ENCODE measurements at regions not wholly inside any gene's neighbourhood (a gene's known extent, or its start where the extent isn't known, plus 50 kb on each side); places are given as distances from the start of the nearest gene placed in this dataset.

DNA sequence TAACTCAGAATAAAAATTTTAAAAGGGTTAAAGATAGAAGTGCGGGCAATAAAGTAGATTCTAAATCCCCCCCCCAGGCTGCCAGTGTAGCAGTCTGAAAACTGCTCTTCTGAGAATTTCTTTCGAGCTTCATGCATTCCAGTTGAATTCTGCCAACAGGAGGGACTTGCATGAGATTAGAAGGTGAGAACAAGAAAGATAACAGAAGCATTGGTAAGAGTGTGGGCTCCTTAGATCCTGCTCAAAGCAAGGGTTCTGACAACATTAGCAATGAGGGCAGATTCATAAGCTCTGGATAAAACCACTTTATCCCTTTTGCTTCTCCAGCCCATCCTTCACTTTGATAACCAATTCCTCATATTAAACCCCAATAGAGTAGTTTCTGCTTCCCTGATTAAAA lies 235.9 kb upstream of the CDH6 start:
- TF ChIP-seq, protein P1, sequence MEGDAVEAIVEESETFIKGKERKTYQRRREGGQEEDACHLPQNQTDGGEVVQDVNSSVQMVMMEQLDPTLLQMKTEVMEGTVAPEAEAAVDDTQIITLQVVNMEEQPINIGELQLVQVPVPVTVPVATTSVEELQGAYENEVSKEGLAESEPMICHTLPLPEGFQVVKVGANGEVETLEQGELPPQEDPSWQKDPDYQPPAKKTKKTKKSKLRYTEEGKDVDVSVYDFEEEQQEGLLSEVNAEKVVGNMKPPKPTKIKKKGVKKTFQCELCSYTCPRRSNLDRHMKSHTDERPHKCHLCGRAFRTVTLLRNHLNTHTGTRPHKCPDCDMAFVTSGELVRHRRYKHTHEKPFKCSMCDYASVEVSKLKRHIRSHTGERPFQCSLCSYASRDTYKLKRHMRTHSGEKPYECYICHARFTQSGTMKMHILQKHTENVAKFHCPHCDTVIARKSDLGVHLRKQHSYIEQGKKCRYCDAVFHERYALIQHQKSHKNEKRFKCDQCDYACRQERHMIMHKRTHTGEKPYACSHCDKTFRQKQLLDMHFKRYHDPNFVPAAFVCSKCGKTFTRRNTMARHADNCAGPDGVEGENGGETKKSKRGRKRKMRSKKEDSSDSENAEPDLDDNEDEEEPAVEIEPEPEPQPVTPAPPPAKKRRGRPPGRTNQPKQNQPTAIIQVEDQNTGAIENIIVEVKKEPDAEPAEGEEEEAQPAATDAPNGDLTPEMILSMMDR (IDR thresholded peaks at IDR 0.05; ENCODE audit: low read depth, low read length), result no peak
- Histone ChIP-seq H3K9me3 (ENCODE audit: low read depth) (no peaks in the 10 kb centered on the region), H3K27me3 (no peaks in the 10 kb centered on the region), H3K27ac (no peak overlapping the region), H3K36me3 (no peaks in the 10 kb centered on the region), H3K4me3 (no peak overlapping the region), H3K4me1 (ENCODE audit: low read depth) (peaks cover 15% of the 10 kb centered on the region)
- DNase-seq (ENCODE audit: low read depth in 1 of 2, low spot score in 1 of 2), result peak in 1 of 2 donors; percentile 35

DNA sequence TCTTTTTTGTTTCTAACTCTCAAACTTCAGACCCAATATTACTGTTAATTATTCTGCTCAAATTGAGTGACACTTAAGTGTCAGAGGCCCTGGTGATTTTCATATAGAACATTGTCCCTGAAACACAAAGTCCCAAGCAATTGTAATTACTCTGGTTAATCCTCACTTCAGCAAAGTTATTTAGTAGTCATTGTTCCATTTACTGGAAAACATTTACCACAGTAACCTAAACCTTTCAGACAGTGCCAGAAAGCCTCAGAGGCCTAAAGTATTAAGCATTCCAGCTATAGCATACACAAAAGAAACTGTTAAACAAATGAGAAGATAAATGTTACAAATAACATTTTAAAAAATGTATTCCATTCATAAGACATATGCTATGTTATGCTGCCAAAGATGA lies 237.2 kb upstream of the CDH6 start:
- TF ChIP-seq, protein P1 (IDR thresholded peaks at IDR 0.05; ENCODE audit: low read depth, low read length), result no peak
- no peak overlapping the region for H3K27ac ChIP-seq
- H3K4me1 ChIP-seq (ENCODE audit: low read depth), result peaks cover 15% of the 10 kb centered on the region
- H3K27me3 ChIP-seq, result no peaks in the 10 kb centered on the region
- no peaks in the 10 kb centered on the region for H3K36me3 ChIP-seq
- DNase-seq (ENCODE audit: low read depth in 1 of 2, low spot score in 1 of 2), result no peak
- H3K4me3 ChIP-seq, result no peak overlapping the region
- no peaks in the 10 kb centered on the region for H3K9me3 ChIP-seq (ENCODE audit: low read depth)

- H3K36me3 ChIP-seq, result no peaks in the 10 kb centered on the region
- no peak for DNase-seq (ENCODE audit: low read depth in 1 of 2, low spot score in 1 of 2)
These were observed 256.4 kb upstream of the CDH6 start for GRCh38 chr5:30937070-30937469.

GRCh38 chr5:30933599-30933998 lies 259.9 kb upstream of the CDH6 start:
- Histone ChIP-seq H3K4me1 (ENCODE audit: low read depth) (peaks cover 6% of the 10 kb centered on the region), H3K4me3 (no peak overlapping the region), H3K27ac (no peak overlapping the region), H3K36me3 (no peaks in the 10 kb centered on the region), H3K27me3 (no peaks in the 10 kb centered on the region), H3K9me3 (ENCODE audit: low read depth) (no peaks in the 10 kb centered on the region)
- DNase-seq (ENCODE audit: low read depth in 1 of 2, low spot score in 1 of 2), result no peak
- TF ChIP-seq, protein P1 (IDR thresholded peaks at IDR 0.05; ENCODE audit: low read depth, low read length), result no peak

More at GRCh38 chr5:30937070-30937469, 256.4 kb upstream of the CDH6 start:
- Histone ChIP-seq H3K4me1 (ENCODE audit: low read depth) (peaks cover 16% of the 10 kb centered on the region), H3K9me3 (ENCODE audit: low read depth) (no peaks in the 10 kb centered on the region), H3K27me3 (no peaks in the 10 kb centered on the region), H3K4me3 (no peak overlapping the region), H3K27ac (no peak overlapping the region)
- TF ChIP-seq, protein P1 (IDR thresholded peaks at IDR 0.05; ENCODE audit: low read depth, low read length), result no peak

GRCh38 chr5:30932273-30933017 lies 261.0 kb upstream of the CDH6 start:
- Histone ChIP-seq H3K9me3 (ENCODE audit: low read depth) (no peaks in the 10 kb centered on the region), H3K4me1 (ENCODE audit: low read depth) (peaks cover 2% of the 10 kb centered on the region), H3K36me3 (no peaks in the 10 kb centered on the region), H3K4me3 (no peak overlapping the region), H3K27me3 (no peaks in the 10 kb centered on the region), H3K27ac (no peak overlapping the region)
- TF ChIP-seq, protein P1 (IDR thresholded peaks at IDR 0.05; ENCODE audit: low read depth, low read length), result no peak
- no peak for DNase-seq (ENCODE audit: low read depth in 1 of 2, low spot score in 1 of 2)

Measured in cardiac muscle cell (in vitro differentiated cells and primary cell).